Fibroblast of lung (primary cell): ENCODE measurements at regions not wholly inside any gene's neighbourhood (a gene's known extent, or its start where the extent isn't known, plus 50 kb on each side); places are given as distances from the start of the nearest gene placed in this dataset.

ENCODE experiments used
- EZH2 ChIP-seq: IDR thresholded peaks from 2 replicates; pipeline ENCODE4 v1.5.1; 2012; ENCODE audit warnings: low read length, control low read depth, mild to moderate bottlenecking; ENCODE audit errors: missing control alignments
- TF ChIP-seq, protein P1 (sequence below), 2 donors: IDR thresholded peaks in 1 of 2; conservative IDR thresholded peaks in 1 of 2; 1 replicate in 1 of 2; 2 replicates in 1 of 2; pipeline ENCODE4 v1.5.1; 2011 to 2012; ENCODE audit warnings: low read length in 2 of 2, control low read depth in 1 of 2, inconsistent platforms in 1 of 2, low read depth in 1 of 2, mild to moderate bottlenecking in 1 of 2

DNA sequence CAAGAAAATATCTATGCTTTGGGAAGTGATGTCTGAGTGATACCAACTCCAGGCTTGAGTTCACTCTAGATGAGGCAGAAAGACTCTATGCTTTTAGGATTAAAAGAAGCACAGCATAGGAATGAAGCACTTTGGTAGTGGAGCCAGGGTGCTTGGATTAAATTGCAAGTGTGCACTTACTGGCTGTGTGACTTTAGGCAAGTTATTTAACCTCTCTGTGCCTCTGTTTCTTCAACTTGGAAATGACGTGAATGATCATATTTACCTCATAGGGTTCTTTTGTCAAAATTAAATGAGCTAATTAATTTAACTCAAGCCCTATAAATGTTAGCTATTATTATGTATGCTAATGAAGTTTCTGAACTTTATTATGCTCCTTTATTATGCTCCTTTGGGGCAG lies 446.1 kb downstream of the TTLL7 start:
- TF ChIP-seq, protein P1, sequence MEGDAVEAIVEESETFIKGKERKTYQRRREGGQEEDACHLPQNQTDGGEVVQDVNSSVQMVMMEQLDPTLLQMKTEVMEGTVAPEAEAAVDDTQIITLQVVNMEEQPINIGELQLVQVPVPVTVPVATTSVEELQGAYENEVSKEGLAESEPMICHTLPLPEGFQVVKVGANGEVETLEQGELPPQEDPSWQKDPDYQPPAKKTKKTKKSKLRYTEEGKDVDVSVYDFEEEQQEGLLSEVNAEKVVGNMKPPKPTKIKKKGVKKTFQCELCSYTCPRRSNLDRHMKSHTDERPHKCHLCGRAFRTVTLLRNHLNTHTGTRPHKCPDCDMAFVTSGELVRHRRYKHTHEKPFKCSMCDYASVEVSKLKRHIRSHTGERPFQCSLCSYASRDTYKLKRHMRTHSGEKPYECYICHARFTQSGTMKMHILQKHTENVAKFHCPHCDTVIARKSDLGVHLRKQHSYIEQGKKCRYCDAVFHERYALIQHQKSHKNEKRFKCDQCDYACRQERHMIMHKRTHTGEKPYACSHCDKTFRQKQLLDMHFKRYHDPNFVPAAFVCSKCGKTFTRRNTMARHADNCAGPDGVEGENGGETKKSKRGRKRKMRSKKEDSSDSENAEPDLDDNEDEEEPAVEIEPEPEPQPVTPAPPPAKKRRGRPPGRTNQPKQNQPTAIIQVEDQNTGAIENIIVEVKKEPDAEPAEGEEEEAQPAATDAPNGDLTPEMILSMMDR (conservative IDR thresholded peaks at IDR 0.05 in 1 of 2, IDR thresholded peaks at IDR 0.05 in 1 of 2; ENCODE audit: low read depth in 1 of 2, low read length in 2 of 2) = no peak
- no peak for TF ChIP-seq EZH2
